ENCODE measurements at regions not wholly inside any gene's neighbourhood (a gene's known extent, or its start where the extent isn't known, plus 50 kb on each side); places are given as distances from the start of the nearest gene placed in this dataset.

DNA sequence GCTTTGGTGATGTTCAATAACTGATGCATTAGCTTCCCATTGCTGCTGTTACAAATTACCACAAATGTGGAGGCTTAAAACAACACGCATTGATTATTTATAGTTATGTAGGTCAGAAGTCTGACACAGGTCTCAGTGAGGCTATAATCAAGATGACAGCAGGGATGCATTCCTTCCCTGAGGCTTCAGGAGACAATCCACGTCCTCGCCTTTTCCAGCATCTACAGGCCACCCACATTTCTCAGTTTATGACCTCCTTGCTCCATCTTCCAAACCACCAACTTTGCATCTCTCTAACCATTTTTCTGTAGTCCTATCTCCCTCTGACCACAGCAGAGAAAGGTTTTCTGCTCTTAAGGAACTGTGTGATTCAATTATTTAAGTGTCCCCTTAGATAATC lies 92.5 kb downstream of the GASK1B start:
- H3K36me3 ChIP-seq: no peaks in the 10 kb centered on the region
- no peak overlapping the region for H3K27ac ChIP-seq
- intact Hi-C loops (cut with DNase I): no loop called here
- DNase-seq (ENCODE audit: low spot score): no peak
- no peak overlapping the region for H3K4me3 ChIP-seq
- TF ChIP-seq CTCF (IDR thresholded peaks at IDR 0.05) (no peak), POLR2A (IDR thresholded peaks at IDR 0.05) (no peak), POLR2AphosphoS5 (IDR thresholded peaks at IDR 0.05) (no peak)
- 79% methylated on average over 3 of the region's 3 CpGs for WGBS
- no peaks in the 10 kb centered on the region for H3K9me3 ChIP-seq
- no peaks in the 10 kb centered on the region for H3K4me1 ChIP-seq (replicated peaks)
- H3K27me3 ChIP-seq (replicated peaks; ENCODE audit: insufficient read depth): no peaks in the 10 kb centered on the region

DNA sequence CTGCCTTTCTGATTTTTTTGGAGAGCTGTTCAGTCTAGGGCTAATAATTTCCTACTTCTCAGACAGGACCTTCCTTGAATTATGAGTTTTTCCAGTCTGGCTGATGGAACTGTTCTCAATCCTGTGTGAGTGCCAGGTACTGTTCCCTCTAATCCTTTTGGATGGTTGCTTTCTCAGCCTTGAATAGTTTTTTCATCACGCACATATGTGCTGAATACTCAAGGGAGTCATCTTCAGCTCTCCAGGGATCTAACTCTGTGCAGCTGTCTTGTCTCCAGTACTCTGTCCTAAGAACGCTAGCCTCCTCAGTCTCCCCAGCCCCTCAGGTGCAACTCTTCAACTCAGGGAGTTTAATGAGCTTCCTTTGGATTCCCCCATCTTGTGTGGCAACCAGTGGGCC lies 93.2 kb downstream of the GASK1B start:
- Histone ChIP-seq H3K27me3 (replicated peaks; ENCODE audit: insufficient read depth) (no peaks in the 10 kb centered on the region), H3K27ac (no peak overlapping the region), H3K4me3 (no peak overlapping the region), H3K36me3 (no peaks in the 10 kb centered on the region), H3K9me3 (no peaks in the 10 kb centered on the region), H3K4me1 (replicated peaks) (no peaks in the 10 kb centered on the region)
- intact Hi-C loops (cut with DNase I): no loop called here
- DNase-seq (ENCODE audit: low spot score): no peak
- WGBS: 67% methylated on average over 2 of the region's 2 CpGs
- TF ChIP-seq POLR2A (IDR thresholded peaks at IDR 0.05): no peak
- TF ChIP-seq CTCF (IDR thresholded peaks at IDR 0.05): no peak
- TF ChIP-seq POLR2AphosphoS5 (IDR thresholded peaks at IDR 0.05): no peak

- Histone ChIP-seq H3K4me3 (no peak overlapping the region), H3K27me3 (replicated peaks; ENCODE audit: insufficient read depth) (no peaks in the 10 kb centered on the region), H3K36me3 (no peaks in the 10 kb centered on the region), H3K4me1 (replicated peaks) (no peaks in the 10 kb centered on the region), H3K9me3 (no peaks in the 10 kb centered on the region), H3K27ac (no peak overlapping the region)
- intact Hi-C loops (cut with DNase I): no loop called here
- TF ChIP-seq CTCF (IDR thresholded peaks at IDR 0.05): no peak
- TF ChIP-seq POLR2A (IDR thresholded peaks at IDR 0.05): no peak
- no peak for TF ChIP-seq POLR2AphosphoS5 (IDR thresholded peaks at IDR 0.05)
- DNase-seq (ENCODE audit: low spot score): no peak
- WGBS: 95% methylated on average over 2 of the region's 2 CpGs
Observed at GRCh38 chr4:158077835-158078234, 95.0 kb downstream of the GASK1B start.

DNA sequence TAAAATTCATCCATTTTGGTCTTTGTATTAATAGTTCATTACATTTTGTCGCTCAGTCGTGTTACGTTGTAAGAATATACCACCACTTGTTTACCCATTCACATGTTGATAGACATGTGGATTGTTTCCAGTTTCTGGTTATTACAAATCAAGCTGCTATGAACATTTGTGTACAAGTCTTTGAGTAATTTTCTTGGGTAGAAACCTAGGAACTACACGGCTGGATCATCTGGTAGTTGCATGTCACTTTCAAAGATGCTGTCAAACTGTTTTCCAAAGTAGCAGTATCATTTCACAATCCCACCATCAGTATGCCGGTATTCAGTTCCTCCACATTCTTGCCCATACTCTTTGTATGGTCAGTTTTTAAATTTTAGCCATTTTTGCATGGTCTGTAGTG lies 98.0 kb downstream of the GASK1B start:
- DNase-seq (ENCODE audit: low spot score): no peak
- TF ChIP-seq POLR2AphosphoS5 (IDR thresholded peaks at IDR 0.05): no peak
- TF ChIP-seq CTCF (IDR thresholded peaks at IDR 0.05): no peak
- TF ChIP-seq POLR2A (IDR thresholded peaks at IDR 0.05): no peak
- intact Hi-C loops (cut with DNase I): no loop called here
- H3K36me3 ChIP-seq: no peaks in the 10 kb centered on the region
- no peaks in the 10 kb centered on the region for H3K9me3 ChIP-seq
- no peaks in the 10 kb centered on the region for H3K4me1 ChIP-seq (replicated peaks)
- H3K4me3 ChIP-seq: no peak overlapping the region
- no peaks in the 10 kb centered on the region for H3K27me3 ChIP-seq (replicated peaks; ENCODE audit: insufficient read depth)
- WGBS: 95% methylated on average over 5 of the region's 5 CpGs
- H3K27ac ChIP-seq: no peak overlapping the region

DNA sequence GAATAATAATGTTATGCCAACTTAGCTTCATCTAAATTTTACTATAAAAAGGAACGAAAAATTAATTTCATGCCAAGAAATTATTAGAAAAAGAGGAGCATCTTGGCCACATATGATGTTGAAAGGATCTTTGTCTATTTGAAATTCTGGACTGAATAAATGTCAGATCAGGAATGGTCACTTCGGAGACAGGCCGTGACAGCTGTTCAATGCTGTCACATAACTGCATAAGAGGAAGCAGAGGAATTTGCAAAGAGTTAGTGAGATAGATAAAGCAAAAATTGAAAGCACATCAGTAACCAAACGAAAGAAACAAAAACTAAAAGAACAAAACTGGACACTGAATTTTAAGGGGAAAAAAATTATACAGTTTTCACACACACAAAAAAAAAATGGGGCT lies 100.9 kb downstream of the GASK1B start:
- Histone ChIP-seq H3K4me1 (replicated peaks) (no peaks in the 10 kb centered on the region), H3K36me3 (no peaks in the 10 kb centered on the region), H3K9me3 (no peaks in the 10 kb centered on the region), H3K27me3 (replicated peaks; ENCODE audit: insufficient read depth) (no peaks in the 10 kb centered on the region), H3K4me3 (no peak overlapping the region), H3K27ac (no peak overlapping the region)
- DNase-seq (ENCODE audit: low spot score): no peak
- WGBS: 91% methylated on average over 4 of the region's 4 CpGs
- TF ChIP-seq POLR2AphosphoS5 (IDR thresholded peaks at IDR 0.05): no peak
- no peak for TF ChIP-seq CTCF (IDR thresholded peaks at IDR 0.05)
- TF ChIP-seq POLR2A (IDR thresholded peaks at IDR 0.05): no peak
- intact Hi-C loops (cut with DNase I): no loop called here

All from prostate gland (tissue), 2 donors.